Liver (tissue), 8 donors: ENCODE measurements at regions not wholly inside any gene's neighbourhood (a gene's known extent, or its start where the extent isn't known, plus 50 kb on each side); places are given as distances from the start of the nearest gene placed in this dataset.

Experiments used
- DNase-seq: peaks from one replicate; pipeline ENCODE4 v3.0.0-alpha.2; 2017; ENCODE audit warnings: low spot score
- H3K27ac ChIP-seq, 2 donors: one replicate each; pipeline ENCODE4 v1.7.0; 2013; ENCODE audit warnings: inconsistent platforms in 2 of 2, low read length in 2 of 2, control low read depth in 1 of 2, low read depth in 1 of 2, mild to moderate bottlenecking in 1 of 2
- H3K27me3 ChIP-seq, 4 donors: one replicate each; pipeline versions ENCODE4 v1.6.1 to v1.7.0; 2013; ENCODE audit warnings: low read length in 3 of 4, inconsistent platforms in 1 of 4, mild to moderate bottlenecking in 1 of 4, moderate library complexity in 1 of 4; ENCODE audit not compliant: control insufficient read depth in 4 of 4, insufficient read depth in 4 of 4
- H3K36me3 ChIP-seq, 4 donors: one replicate each; pipeline versions ENCODE4 v1.6.1 to v1.7.0; 2013; ENCODE audit warnings: low read length in 3 of 4, mild to moderate bottlenecking in 3 of 4, low read depth in 1 of 4, moderate library complexity in 1 of 4; ENCODE audit not compliant: control insufficient read depth in 4 of 4, insufficient read depth in 3 of 4
- H3K4me1 ChIP-seq, 4 donors: one replicate each; pipeline versions ENCODE4 v1.6.1 to v1.7.0; 2013; ENCODE audit warnings: low read length in 3 of 4, mild to moderate bottlenecking in 3 of 4, moderate library complexity in 1 of 4; ENCODE audit not compliant: control insufficient read depth in 4 of 4, insufficient read depth in 4 of 4
- H3K4me3 ChIP-seq, 3 donors: one replicate each; pipeline versions ENCODE4 v1.6.1 to v1.7.0; 2013; ENCODE audit warnings: low read length in 3 of 3, control low read depth in 1 of 3, low read depth in 1 of 3, mild to moderate bottlenecking in 1 of 3
- H3K9ac ChIP-seq, 2 donors: one replicate each; pipeline ENCODE4 v1.7.0; 2013; ENCODE audit warnings: low read length in 2 of 2, mild to moderate bottlenecking in 2 of 2, moderate library complexity in 2 of 2, control low read depth in 1 of 2, low read depth in 1 of 2
- H3K9me3 ChIP-seq, 4 donors: one replicate each; pipeline versions ENCODE4 v1.6.1 to v1.7.0; 2013; ENCODE audit warnings: low read length in 3 of 4; ENCODE audit not compliant: control insufficient read depth in 4 of 4
- ATF3 ChIP-seq: IDR thresholded peaks from 2 replicates; pipeline ENCODE4 v1.6.1; 2016; ENCODE audit warnings: antibody characterized with exemption
- CTCF ChIP-seq: fragments of 150-350 bp; IDR thresholded peaks from 2 replicates; pipeline ENCODE4 v1.5.1; 2017; ENCODE audit warnings: improper control_type of control experiment, low read depth, low read length; ENCODE audit not compliant: missing input control
- EGR1 ChIP-seq, 2 donors: IDR thresholded peaks; 2 replicates each; pipeline ENCODE4 v1.6.1; 2016 to 2018; ENCODE audit warnings: antibody characterized with exemption in 2 of 2, low read depth in 2 of 2
- FOXA1 ChIP-seq: IDR thresholded peaks from 2 replicates; pipeline ENCODE4 v1.6.1; 2016; ENCODE audit warnings: antibody characterized with exemption
- FOXA2 ChIP-seq: IDR thresholded peaks from 2 replicates; pipeline ENCODE4 v1.6.1; 2016; ENCODE audit warnings: antibody characterized with exemption
- GABPA ChIP-seq, 2 donors: IDR thresholded peaks in 1 of 2; conservative IDR thresholded peaks in 1 of 2; 2 replicates each; pipeline ENCODE4 v1.6.1; 2016; ENCODE audit warnings: antibody characterized with exemption in 2 of 2, mild to moderate bottlenecking in 1 of 2, moderate library complexity in 1 of 2
- HNF4A ChIP-seq, 2 donors: conservative IDR thresholded peaks; 2 replicates each; pipeline ENCODE4 v1.6.1; 2016; ENCODE audit warnings: antibody characterized with exemption in 2 of 2, mild to moderate bottlenecking in 2 of 2
- HNF4G ChIP-seq: IDR thresholded peaks from 2 replicates; pipeline ENCODE4 v1.6.1; 2016; ENCODE audit warnings: antibody characterized with exemption
- JUND ChIP-seq, 2 donors: IDR thresholded peaks; 2 replicates each; pipeline ENCODE4 v1.6.1; 2016; ENCODE audit warnings: antibody characterized with exemption in 2 of 2
- MAX ChIP-seq: IDR thresholded peaks from 2 replicates; pipeline ENCODE4 v1.6.1; 2016; ENCODE audit warnings: antibody characterized with exemption
- NR2F2 ChIP-seq: IDR thresholded peaks from 2 replicates; pipeline ENCODE4 v1.6.1; 2016; ENCODE audit warnings: antibody characterized with exemption
- RAD21 ChIP-seq, 2 donors: IDR thresholded peaks; 2 replicates each; pipeline ENCODE4 v1.6.1; 2016; ENCODE audit warnings: antibody characterized with exemption in 2 of 2, mild to moderate bottlenecking in 2 of 2
- REST ChIP-seq: IDR thresholded peaks from 2 replicates; pipeline ENCODE4 v1.6.1; 2016; ENCODE audit warnings: antibody characterized with exemption, mild to moderate bottlenecking
- RXRA ChIP-seq, 2 donors: IDR thresholded peaks; 2 replicates each; pipeline ENCODE4 v1.6.1; 2017 to 2018; ENCODE audit warnings: antibody characterized with exemption in 2 of 2, mild to moderate bottlenecking in 1 of 2
- SP1 ChIP-seq: IDR thresholded peaks from 2 replicates; pipeline ENCODE4 v1.6.1; 2018; ENCODE audit warnings: antibody characterized with exemption, mild to moderate bottlenecking
- TAF1 ChIP-seq: conservative IDR thresholded peaks from 2 replicates; pipeline ENCODE4 v1.6.1; 2016; ENCODE audit warnings: antibody characterized with exemption, mild to moderate bottlenecking
- YY1 ChIP-seq: IDR thresholded peaks from 2 replicates; pipeline ENCODE4 v1.6.1; 2016; ENCODE audit warnings: antibody characterized with exemption, mild to moderate bottlenecking
- ZBTB33 ChIP-seq: IDR thresholded peaks from 2 replicates; pipeline ENCODE4 v1.6.1; 2016; ENCODE audit warnings: antibody characterized with exemption
- WGBS: extraction: QIAGEN DNeasy Blood & Tissue Kit; methylation state at CpG from one replicate; pipeline ENCODE4 v1.1.7; 2013; 5-methylcytosine and 5-hydroxymethylcytosine counted together
- donor health status: healthy.
- donor health status: healthy.
- donor health status: healthy.
- donor health status: healthy.
- donor health status: healthy.

GRCh38 chr2:82665691-82666090 lies 1793.4 kb downstream of the SUCLG1 start (continued):
- TF ChIP-seq REST (no peak), ZBTB33 (no peak), FOXA2 (no peak), RAD21 (IDR thresholded peaks at IDR 0.05) (no peak), JUND (IDR thresholded peaks at IDR 0.05) (no peak), HNF4G (no peak)

- Histone ChIP-seq H3K9me3 (no peaks in the 10 kb centered on the region), H3K27me3 (no peaks in the 10 kb centered on the region), H3K27ac (no peak overlapping the region), H3K4me1 (no peaks in the 10 kb centered on the region), H3K4me3 (no peak overlapping the region), H3K9ac (no peak overlapping the region), H3K36me3 (no peaks in the 10 kb centered on the region)
- no peak for DNase-seq
- TF ChIP-seq RXRA (IDR thresholded peaks at IDR 0.05), result no peak
- 86% methylated on average over 2 of the region's 2 CpGs for WGBS
Observed at GRCh38 chr2:82657106-82657505, 1802.0 kb downstream of the SUCLG1 start.

GRCh38 chr2:82656420-82656819 lies 1802.7 kb downstream of the SUCLG1 start:
- H3K9me3 ChIP-seq, result no peaks in the 10 kb centered on the region
- DNase-seq, result no peak
- H3K27ac ChIP-seq, result no peak overlapping the region
- no peaks in the 10 kb centered on the region for H3K36me3 ChIP-seq
- 68% methylated on average over 2 of the region's 2 CpGs for WGBS
- H3K9ac ChIP-seq, result no peak overlapping the region
- no peak overlapping the region for H3K4me3 ChIP-seq
- TF ChIP-seq ATF3 (no peak), JUND (IDR thresholded peaks at IDR 0.05) (no peak), CTCF (no peak), GABPA (IDR thresholded peaks at IDR 0.05 in 1 of 2, conservative IDR thresholded peaks at IDR 0.05 in 1 of 2) (no peak), EGR1 (IDR thresholded peaks at IDR 0.05; ENCODE audit: low read depth in 2 of 2) (no peak), HNF4A (conservative IDR thresholded peaks at IDR 0.05) (no peak), NR2F2 (no peak), HNF4G (no peak), RAD21 (IDR thresholded peaks at IDR 0.05) (no peak), REST (no peak), FOXA1 (no peak), TAF1 (no peak), RXRA (IDR thresholded peaks at IDR 0.05) (no peak), MAX (no peak), FOXA2 (no peak), SP1 (no peak), ZBTB33 (no peak), YY1 (no peak)
- no peaks in the 10 kb centered on the region for H3K27me3 ChIP-seq
- H3K4me1 ChIP-seq, result no peaks in the 10 kb centered on the region
